ENCODE measurements at regions not wholly inside any gene's neighbourhood (a gene's known extent, or its start where the extent isn't known, plus 50 kb on each side); places are given as distances from the start of the nearest gene placed in this dataset.

DNA sequence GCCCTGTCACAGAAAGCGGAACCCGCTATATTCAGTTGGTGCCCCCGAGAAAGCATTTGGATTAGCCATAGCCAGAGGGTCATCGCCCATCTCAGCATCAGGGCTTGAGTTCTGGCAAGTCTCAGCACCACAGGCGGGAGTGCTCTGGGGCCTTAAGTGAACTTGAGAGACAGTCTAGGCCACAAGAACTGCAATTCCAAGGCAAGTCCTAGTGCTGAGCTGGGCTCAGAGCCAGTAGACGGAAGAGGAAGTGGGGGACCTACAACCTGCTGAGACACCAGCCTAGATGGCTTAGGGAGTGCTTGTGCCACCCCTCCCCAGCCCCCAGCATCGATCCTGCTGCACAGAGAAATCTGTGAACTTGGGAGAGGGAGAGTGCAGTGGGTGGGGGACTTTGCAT lies 594.9 kb downstream of the CCDC171 start:
- H2AFZ ChIP-seq (ENCODE audit: low read length) = no peak overlapping the region
- no peaks in the 10 kb centered on the region for H3K4me1 ChIP-seq (ENCODE audit: insufficient read depth, low read length, severe bottlenecking)
- no peaks in the 10 kb centered on the region for H3K9me2 ChIP-seq (ENCODE audit: low read depth, low read length)
- H3K27ac ChIP-seq (ENCODE audit: low read depth, low read length, poor library complexity, severe bottlenecking) = no peak overlapping the region
- H3K4me3 ChIP-seq (ENCODE audit: low read depth, low read length, poor library complexity, severe bottlenecking) = no peak overlapping the region
- H4K20me1 ChIP-seq (ENCODE audit: insufficient read depth, low read length) = no peaks in the 10 kb centered on the region
- H3K9me3 ChIP-seq (ENCODE audit: low read length) = no peaks in the 10 kb centered on the region
- H3K9ac ChIP-seq (ENCODE audit: low read length) = no peak overlapping the region
- no peaks in the 10 kb centered on the region for H3F3A ChIP-seq (ENCODE audit: insufficient read depth, low read length)
- H3K79me2 ChIP-seq (ENCODE audit: insufficient read depth, low read length) = no peaks in the 10 kb centered on the region
- no peak overlapping the region for H3K4me2 ChIP-seq (ENCODE audit: low read length)
- TF ChIP-seq, protein P1, sequence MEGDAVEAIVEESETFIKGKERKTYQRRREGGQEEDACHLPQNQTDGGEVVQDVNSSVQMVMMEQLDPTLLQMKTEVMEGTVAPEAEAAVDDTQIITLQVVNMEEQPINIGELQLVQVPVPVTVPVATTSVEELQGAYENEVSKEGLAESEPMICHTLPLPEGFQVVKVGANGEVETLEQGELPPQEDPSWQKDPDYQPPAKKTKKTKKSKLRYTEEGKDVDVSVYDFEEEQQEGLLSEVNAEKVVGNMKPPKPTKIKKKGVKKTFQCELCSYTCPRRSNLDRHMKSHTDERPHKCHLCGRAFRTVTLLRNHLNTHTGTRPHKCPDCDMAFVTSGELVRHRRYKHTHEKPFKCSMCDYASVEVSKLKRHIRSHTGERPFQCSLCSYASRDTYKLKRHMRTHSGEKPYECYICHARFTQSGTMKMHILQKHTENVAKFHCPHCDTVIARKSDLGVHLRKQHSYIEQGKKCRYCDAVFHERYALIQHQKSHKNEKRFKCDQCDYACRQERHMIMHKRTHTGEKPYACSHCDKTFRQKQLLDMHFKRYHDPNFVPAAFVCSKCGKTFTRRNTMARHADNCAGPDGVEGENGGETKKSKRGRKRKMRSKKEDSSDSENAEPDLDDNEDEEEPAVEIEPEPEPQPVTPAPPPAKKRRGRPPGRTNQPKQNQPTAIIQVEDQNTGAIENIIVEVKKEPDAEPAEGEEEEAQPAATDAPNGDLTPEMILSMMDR (IDR thresholded peaks at IDR 0.05; ENCODE audit: low read length) = no peak
- no peak for TF ChIP-seq EZH2 (IDR thresholded peaks at IDR 0.05; ENCODE audit: borderline replicate concordance, low read length)
- no peaks in the 10 kb centered on the region for H3K36me3 ChIP-seq (ENCODE audit: insufficient read depth, low read length)
- H3K27me3 ChIP-seq (ENCODE audit: insufficient read depth, low read length) = no peaks in the 10 kb centered on the region

DNA sequence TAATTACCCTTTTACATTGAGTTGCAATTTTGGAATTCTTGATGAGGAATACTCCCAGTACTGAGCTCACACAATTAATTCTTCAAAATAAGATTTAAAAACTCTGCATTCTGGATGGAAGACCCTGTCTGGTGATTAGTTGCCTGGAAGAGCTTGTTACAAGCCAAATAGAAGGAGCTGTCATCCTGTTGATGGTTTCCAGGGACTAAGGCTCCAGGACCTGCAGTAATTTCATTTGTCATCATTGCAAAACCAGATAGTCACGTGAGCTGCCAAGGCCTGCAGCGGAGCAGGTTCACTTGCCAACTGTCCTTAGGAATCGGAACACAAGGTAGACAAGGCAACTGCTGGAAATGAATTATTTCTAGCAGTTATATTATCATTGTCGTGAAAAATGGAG lies 597.7 kb downstream of the CCDC171 start:
- no peaks in the 10 kb centered on the region for H3F3A ChIP-seq (ENCODE audit: insufficient read depth, low read length)
- H3K36me3 ChIP-seq (ENCODE audit: insufficient read depth, low read length) = no peaks in the 10 kb centered on the region
- no peaks in the 10 kb centered on the region for H3K9me3 ChIP-seq (ENCODE audit: low read length)
- H3K4me1 ChIP-seq (ENCODE audit: insufficient read depth, low read length, severe bottlenecking) = no peaks in the 10 kb centered on the region
- H3K79me2 ChIP-seq (ENCODE audit: insufficient read depth, low read length) = no peaks in the 10 kb centered on the region
- TF ChIP-seq EZH2 (IDR thresholded peaks at IDR 0.05; ENCODE audit: borderline replicate concordance, low read length) = no peak
- TF ChIP-seq, protein P1 (IDR thresholded peaks at IDR 0.05; ENCODE audit: low read length) = no peak
- no peak overlapping the region for H2AFZ ChIP-seq (ENCODE audit: low read length)
- H3K27me3 ChIP-seq (ENCODE audit: insufficient read depth, low read length) = no peaks in the 10 kb centered on the region
- H3K4me3 ChIP-seq (ENCODE audit: low read depth, low read length, poor library complexity, severe bottlenecking) = no peak overlapping the region
- no peak overlapping the region for H3K9ac ChIP-seq (ENCODE audit: low read length)
- H3K9me2 ChIP-seq (ENCODE audit: low read depth, low read length) = no peaks in the 10 kb centered on the region
- H3K4me2 ChIP-seq (ENCODE audit: low read length) = no peak overlapping the region
- no peak overlapping the region for H3K27ac ChIP-seq (ENCODE audit: low read depth, low read length, poor library complexity, severe bottlenecking)
- no peaks in the 10 kb centered on the region for H4K20me1 ChIP-seq (ENCODE audit: insufficient read depth, low read length)

DNA sequence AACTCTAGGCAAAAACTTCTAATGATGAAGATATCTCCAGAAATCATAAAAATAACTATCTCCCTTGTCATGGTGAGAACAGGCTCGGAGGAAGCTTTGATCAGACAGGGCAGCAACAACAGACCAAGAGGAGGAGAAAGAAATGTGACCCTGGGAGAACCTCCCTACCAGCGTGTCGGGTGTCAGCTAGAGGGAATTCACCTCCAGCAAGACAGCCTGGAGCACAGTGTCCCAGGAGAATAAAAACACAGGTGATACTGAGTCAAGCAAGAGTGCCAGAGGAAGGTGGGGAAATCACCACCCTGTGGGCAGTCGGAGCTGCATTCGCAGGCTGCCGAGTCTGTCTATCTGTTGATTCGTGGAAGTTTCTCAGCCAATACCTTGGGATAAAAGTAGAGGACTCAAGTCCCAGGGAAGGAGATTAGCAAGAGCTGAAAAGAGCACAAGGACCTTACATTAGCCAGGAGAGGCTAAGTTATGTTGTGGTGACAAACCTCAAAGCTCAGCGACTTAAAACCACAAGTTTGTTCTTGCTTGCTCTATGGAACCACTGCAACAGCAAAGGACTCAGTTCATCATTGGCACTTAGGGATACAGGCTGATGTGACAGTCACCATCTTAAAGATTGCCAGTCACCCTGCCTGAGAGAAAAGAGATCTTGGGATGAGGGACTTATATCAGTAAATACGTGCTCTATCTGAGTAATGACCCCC lies 598.3 kb downstream of the CCDC171 start:
- Histone ChIP-seq H3K79me2 (ENCODE audit: insufficient read depth, low read length) (no peaks in the 10 kb centered on the region), H4K20me1 (ENCODE audit: insufficient read depth, low read length) (no peaks in the 10 kb centered on the region), H3K9ac (ENCODE audit: low read length) (no peak overlapping the region), H3K9me2 (ENCODE audit: low read depth, low read length) (no peaks in the 10 kb centered on the region), H3K27me3 (ENCODE audit: insufficient read depth, low read length) (no peaks in the 10 kb centered on the region), H3K27ac (ENCODE audit: low read depth, low read length, poor library complexity, severe bottlenecking) (no peak overlapping the region), H3K4me3 (ENCODE audit: low read depth, low read length, poor library complexity, severe bottlenecking) (no peak overlapping the region), H3F3A (ENCODE audit: insufficient read depth, low read length) (no peaks in the 10 kb centered on the region), H3K36me3 (ENCODE audit: insufficient read depth, low read length) (no peaks in the 10 kb centered on the region), H3K4me1 (ENCODE audit: insufficient read depth, low read length, severe bottlenecking) (no peaks in the 10 kb centered on the region), H2AFZ (ENCODE audit: low read length) (no peak overlapping the region), H3K4me2 (ENCODE audit: low read length) (no peak overlapping the region), H3K9me3 (ENCODE audit: low read length) (no peaks in the 10 kb centered on the region)
- no peak for TF ChIP-seq EZH2 (IDR thresholded peaks at IDR 0.05; ENCODE audit: borderline replicate concordance, low read length)

Data from OCI-LY1 (cell line).